ENCODE measurements at regions not wholly inside any gene's neighbourhood (a gene's known extent, or its start where the extent isn't known, plus 50 kb on each side); places are given as distances from the start of the nearest gene placed in this dataset.

GRCh38 chr11:131191606-131192005, 178.8 kb upstream of the NTM start:
- DNase-seq (ENCODE audit: low read depth in 3 of 3): no peak

GRCh38 chr11:131192628-131193027, 177.8 kb upstream of the NTM start:
- no peak for DNase-seq (ENCODE audit: low read depth in 3 of 3)

GRCh38 chr11:131193031-131193501, 177.3 kb upstream of the NTM start:
- no peak for DNase-seq (ENCODE audit: low read depth in 3 of 3)

GRCh38 chr11:131194726-131195125, 175.7 kb upstream of the NTM start:
- no peak for DNase-seq (ENCODE audit: low read depth in 3 of 3)

GRCh38 chr11:131195661-131196517, 174.5 kb upstream of the NTM start:
- DNase-seq (ENCODE audit: low read depth in 3 of 3): no peak

GRCh38 chr11:131198161-131199014, 172.0 kb upstream of the NTM start:
- no peak for DNase-seq (ENCODE audit: low read depth in 3 of 3)

GRCh38 chr11:131199015-131199280, 171.5 kb upstream of the NTM start:
- DNase-seq (ENCODE audit: low read depth in 3 of 3): no peak

- DNase-seq (ENCODE audit: low read depth in 3 of 3): no peak
These were observed 168.7 kb upstream of the NTM start for GRCh38 chr11:131201674-131202073.

- DNase-seq (ENCODE audit: low read depth in 3 of 3): no peak
These were observed 167.4 kb upstream of the NTM start for GRCh38 chr11:131203040-131203439.

GRCh38 chr11:131204282-131204681, 166.1 kb upstream of the NTM start:
- no peak for DNase-seq (ENCODE audit: low read depth in 3 of 3)

GRCh38 chr11:131204765-131205380, 165.5 kb upstream of the NTM start:
- DNase-seq (ENCODE audit: low read depth in 3 of 3): no peak

GRCh38 chr11:131206671-131207070, 163.7 kb upstream of the NTM start:
- DNase-seq (ENCODE audit: low read depth in 3 of 3): no peak

GRCh38 chr11:131207901-131208300, 162.5 kb upstream of the NTM start:
- no peak for DNase-seq (ENCODE audit: low read depth in 3 of 3)

GRCh38 chr11:131217313-131218310, 152.8 kb upstream of the NTM start:
- DNase-seq (ENCODE audit: low read depth in 3 of 3): no peak

- DNase-seq (ENCODE audit: low read depth in 3 of 3): no peak
These were observed 151.9 kb upstream of the NTM start for GRCh38 chr11:131218542-131218941.

- DNase-seq (ENCODE audit: low read depth in 3 of 3): no peak
These were observed 150.8 kb upstream of the NTM start for GRCh38 chr11:131219646-131220045.

- DNase-seq (ENCODE audit: low read depth in 3 of 3): no peak
These were observed 147.0 kb upstream of the NTM start for GRCh38 chr11:131223198-131223991.

- no peak for DNase-seq (ENCODE audit: low read depth in 3 of 3)
These were observed 142.0 kb upstream of the NTM start for GRCh38 chr11:131228378-131228777.

GRCh38 chr11:131229221-131229620, 141.2 kb upstream of the NTM start:
- no peak for DNase-seq (ENCODE audit: low read depth in 3 of 3)

GRCh38 chr11:131231317-131231940, 139.0 kb upstream of the NTM start:
- no peak for DNase-seq (ENCODE audit: low read depth in 3 of 3)

Measured in stimulated activated CD4-positive, alpha-beta T cell treated with anti-CD3 and anti-CD28 coated beads, TNF-alpha, amount 100 ng/mL, for 24 hours (primary cell).